K562 (cell line): ENCODE measurements at regions not wholly inside any gene's neighbourhood (a gene's known extent, or its start where the extent isn't known, plus 50 kb on each side); places are given as distances from the start of the nearest gene placed in this dataset.

ENCODE experiments used
- ATAC-seq: fragments of 200-7000 bp; cut with Tn5 transposase; 3 replicates; pipeline ENCODE4 v1.9.1; 2020; ENCODE audit warnings: moderate library complexity
- BruUV-seq: library from RNA; stranded (reverse); fragments of 400-500 nt; replicated peaks from 2 replicates; lab custom pipeline; 2021; lab: Mats Ljungman, UMichigan
- CTCF ChIA-PET: fragments of 300-600 bp; formaldehyde crosslinking; extraction: SDS; loops from one replicate; lab custom pipeline; 2021; ENCODE audit warnings: low intra/inter-chr PET ratio; lab: Yijun Ruan, JAX
- POLR2A ChIA-PET: fragments of 300-600, 350-650 bp; sonication (Branson Sonifier 250); formaldehyde crosslinking; extraction: SDS; loops from one replicate; lab custom pipeline; 2021; ENCODE audit warnings: antibody characterized with exemption, inconsistent platforms; lab: Yijun Ruan, JAX
- DNase-seq, 4 experiments: peaks; one replicate each; pipeline versions ENCODE4 v3.0.0 to v3.0.0-alpha.2; 2011 to 2018; ENCODE audit warnings: low spot score in 3 of 4, mixed read lengths in 3 of 4; ENCODE audit errors: extremely low read depth in 1 of 4
- FAIRE-seq: peaks from 2 replicates; lab custom pipeline; 2011; peaks lifted over from hg19 to GRCh38; lab: Jason Lieb, UNC
- H2AFZ ChIP-seq: 2 replicates; pipeline ENCODE4 v1.6.0; 2011; ENCODE audit warnings: low read depth, low read length, control low read depth, inconsistent platforms
- H3K27ac ChIP-seq: fragments of 200-600 bp; 3 replicates; pipeline ENCODE4 v1.8.0; 2011; ENCODE audit warnings: low read depth, mild to moderate bottlenecking, control low read depth, inconsistent platforms, low read length, moderate library complexity, mixed read lengths; ENCODE audit errors: extremely low read depth
- H3K27me3 ChIP-seq, 2 experiments: fragments of 300-600 bp in 1 of 2; 2 replicates in 1 of 2; 3 replicates in 1 of 2; pipeline versions ENCODE4 v1.6.0 to v1.8.0; 2011; ENCODE audit warnings: inconsistent platforms in 2 of 2, low read length in 2 of 2, mild to moderate bottlenecking in 1 of 2, mixed read lengths in 1 of 2, moderate library complexity in 1 of 2; ENCODE audit not compliant: control insufficient read depth in 2 of 2, insufficient read depth in 2 of 2
- H3K36me3 ChIP-seq: fragments of 300-600 bp; 3 replicates; pipeline ENCODE4 v1.8.0; 2011; ENCODE audit warnings: mild to moderate bottlenecking, low read length, inconsistent platforms; ENCODE audit not compliant: control insufficient read depth, insufficient read depth
- H3K4me1 ChIP-seq, 2 experiments: fragments of 200-600 bp in 1 of 2; replicated peaks in 1 of 2; 2 replicates in 1 of 2; 3 replicates in 1 of 2; pipeline versions ENCODE4 v1.5.1 to v1.8.0; 2011; ENCODE audit warnings: inconsistent platforms in 2 of 2, low read length in 2 of 2, mild to moderate bottlenecking in 1 of 2, mixed read lengths in 1 of 2, moderate library complexity in 1 of 2; ENCODE audit not compliant: control insufficient read depth in 2 of 2, insufficient read depth in 2 of 2
- H3K4me2 ChIP-seq: 2 replicates; pipeline ENCODE4 v1.6.1; 2011; ENCODE audit warnings: low read length, control low read depth, inconsistent platforms, mixed read lengths; ENCODE audit not compliant: insufficient read depth
- H3K4me3 ChIP-seq: fragments of 200-600 bp; sonication (generic), shearing (Covaris generic); 2 replicates; pipeline ENCODE4 v1.5.1; 2016; ENCODE audit warnings: control low read depth, inconsistent platforms
- H3K79me2 ChIP-seq: fragments of 200-600 bp; 3 replicates; pipeline ENCODE4 v1.8.0; 2011; ENCODE audit warnings: low read length, inconsistent platforms; ENCODE audit not compliant: control insufficient read depth, insufficient read depth
- H3K9ac ChIP-seq, 2 experiments: 2 replicates each; pipeline versions ENCODE4 v1.6.0 to v1.6.1; 2011; ENCODE audit warnings: low read depth in 2 of 2, low read length in 2 of 2, control low read depth in 1 of 2, inconsistent platforms in 1 of 2, mild to moderate bottlenecking in 1 of 2, mixed read lengths in 1 of 2; ENCODE audit not compliant: insufficient read depth in 1 of 2
- H3K9me1 ChIP-seq: one replicate; pipeline ENCODE4 v1.6.0; 2011; ENCODE audit warnings: inconsistent platforms, mild to moderate bottlenecking, low read length, moderate library complexity; ENCODE audit not compliant: control insufficient read depth, insufficient read depth
- H3K9me3 ChIP-seq: replicated peaks from 2 replicates; pipeline ENCODE4 v1.5.1; 2011; ENCODE audit warnings: low read depth, low read length, inconsistent platforms; ENCODE audit not compliant: control insufficient read depth, insufficient read depth
- H4K20me1 ChIP-seq: replicated peaks from 2 replicates; pipeline ENCODE4 v1.6.1; 2011; ENCODE audit warnings: low read length, inconsistent platforms, mixed read lengths; ENCODE audit not compliant: control insufficient read depth, insufficient read depth
- POLR2AphosphoS2 ChIP-seq: IDR thresholded peaks from 2 replicates; pipeline ENCODE4 v1.6.1; 2012; ENCODE audit warnings: low read length, improper control_type of control experiment
- POLR2AphosphoS5 ChIP-seq: IDR thresholded peaks from 2 replicates; pipeline ENCODE4 v1.6.1; 2011; ENCODE audit warnings: mild to moderate bottlenecking, low read depth, low read length, moderate library complexity; ENCODE audit not compliant: control insufficient read depth, insufficient read depth
- RFX1 ChIP-seq: fragments of 450-650 bp; IDR thresholded peaks from 2 replicates; pipeline ENCODE4 v1.6.1; 2016; ENCODE audit warnings: mild to moderate bottlenecking, moderate library complexity
- RHOXF2B ChIP-seq: fragments of 250-450 bp; sonication (Bioruptor Pico); conservative IDR thresholded peaks from 2 replicates; pipeline ENCODE4 v1.5.1; 2021
- STAG1 ChIP-seq: sonication (generic); formaldehyde crosslinking; IDR thresholded peaks from 2 replicates; pipeline ENCODE4 v1.5.0; 2020; ENCODE audit warnings: missing genetic modification reagents, borderline replicate concordance
- STAT5A ChIP-seq: IDR thresholded peaks from 2 replicates; pipeline ENCODE4 v1.6.1; 2012; ENCODE audit warnings: low read length, inconsistent platforms, borderline replicate concordance
- TCF7L2 ChIP-seq: fragments of 150-350 bp; IDR thresholded peaks from 2 replicates; pipeline ENCODE4 v1.6.1; 2016; ENCODE audit warnings: low read depth, mild to moderate bottlenecking, low read length, moderate library complexity
- TRIM25 ChIP-seq: fragments of 450-650 bp; IDR thresholded peaks from 2 replicates; pipeline ENCODE4 v1.7.0; 2016; ENCODE audit warnings: borderline replicate concordance
- ZFPM2 ChIP-seq: fragments of 250-450 bp; sonication (Bioruptor Pico); IDR thresholded peaks from 2 replicates; pipeline ENCODE4 v1.5.1; 2022; ENCODE audit warnings: mild to moderate bottlenecking
- ZNF217 ChIP-seq: sonication (generic); formaldehyde crosslinking; IDR thresholded peaks from 2 replicates; pipeline ENCODE4 v1.8.0; 2022; ENCODE audit warnings: mild to moderate bottlenecking, missing genetic modification reagents
- ZNF347 ChIP-seq: fragments of 450-650 bp; formaldehyde crosslinking; IDR thresholded peaks from 2 replicates; pipeline ENCODE4 v1.4.0; 2020; ENCODE audit warnings: low read depth, mild to moderate bottlenecking, moderate library complexity
- ZNF384 ChIP-seq: IDR thresholded peaks from 2 replicates; pipeline ENCODE4 v1.6.1; 2012; ENCODE audit warnings: low read depth, low read length, improper control_type of control experiment
- WGBS: fragments of 100-300 bp; shearing (Covaris generic); methylation state at CpG from one replicate; pipeline ENCODE4 v1.1.6; 2016; ENCODE audit warnings: low coverage, mixed read lengths; ENCODE audit not compliant: insufficient coverage; ENCODE audit errors: missing lambda C conversion rate; 5-methylcytosine and 5-hydroxymethylcytosine counted together
- in situ Hi-C: fragments of 300-500 bp; cut with MboI; formaldehyde crosslinking; loops from 4 replicates; pipeline ENCODE4 v1.15.0; 2018; ENCODE audit warnings: inconsistent platforms, mixed read lengths
- intact Hi-C: fragments of 100-400 bp; cut with micrococcal nuclease; formaldehyde crosslinking; loops from 2 replicates; pipeline ENCODE4 v1.14.2; 2022
- TF ChIP-seq, protein P1 (sequence below): sonication (generic); formaldehyde crosslinking; IDR thresholded peaks from 2 replicates; pipeline ENCODE4 v1.8.0; 2023; ENCODE audit warnings: mild to moderate bottlenecking, missing genetic modification reagents

- Histone ChIP-seq H3K4me2 (no peak overlapping the region), H3K79me2 (no peaks in the 10 kb centered on the region), H3K4me3 (no peak overlapping the region), H3K36me3 (no peaks in the 10 kb centered on the region), H3K4me1 (no peaks in the 10 kb centered on the region), H4K20me1 (peaks cover 4% of the 10 kb centered on the region; the same call in 1 of the 2 replicates), H3K27ac (no peak overlapping the region), H3K9ac (no peak overlapping the region), H2AFZ (no peak overlapping the region), H3K9me1 (no peaks in the 10 kb centered on the region), H3K27me3 (peaks cover 0 to 14% of the 10 kb centered on the region in 2 experiments; a peak in 1 of 5 replicates), H3K9me3 (no peaks in the 10 kb centered on the region)
- WGBS = 0% methylated on average over 9 of the region's 10 CpGs
- TF ChIP-seq POLR2AphosphoS5 = no peak
- TF ChIP-seq ZNF217 (CRISPR knock-in tag) = no peak
- TF ChIP-seq, protein P1, sequence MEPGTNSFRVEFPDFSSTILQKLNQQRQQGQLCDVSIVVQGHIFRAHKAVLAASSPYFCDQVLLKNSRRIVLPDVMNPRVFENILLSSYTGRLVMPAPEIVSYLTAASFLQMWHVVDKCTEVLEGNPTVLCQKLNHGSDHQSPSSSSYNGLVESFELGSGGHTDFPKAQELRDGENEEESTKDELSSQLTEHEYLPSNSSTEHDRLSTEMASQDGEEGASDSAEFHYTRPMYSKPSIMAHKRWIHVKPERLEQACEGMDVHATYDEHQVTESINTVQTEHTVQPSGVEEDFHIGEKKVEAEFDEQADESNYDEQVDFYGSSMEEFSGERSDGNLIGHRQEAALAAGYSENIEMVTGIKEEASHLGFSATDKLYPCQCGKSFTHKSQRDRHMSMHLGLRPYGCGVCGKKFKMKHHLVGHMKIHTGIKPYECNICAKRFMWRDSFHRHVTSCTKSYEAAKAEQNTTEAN (CRISPR knock-in tag) = no peak
- no peak for TF ChIP-seq POLR2AphosphoS2
- TF ChIP-seq RHOXF2B = no peak
- no peak for TF ChIP-seq RFX1
- no peak for TF ChIP-seq STAG1 (CRISPR knock-in tag)
- TF ChIP-seq ZFPM2 (CRISPR knock-in tag) = no peak
- no peak for TF ChIP-seq ZNF347
- no peak for TF ChIP-seq TCF7L2
- TF ChIP-seq STAT5A = no peak
- TF ChIP-seq ZNF384 = no peak
- no peak for TF ChIP-seq TRIM25
- ChIA-PET CTCF (no interaction called here), POLR2A (interaction anchor here (0.8 kb wide), 1 partner anchor 85 kb away, joined by 3 read pairs; no protein-coding TSS in a partner anchor)
- in situ Hi-C loops (no loop called here), intact Hi-C loops (no loop called here)
- ATAC-seq = no peak
- no peak for DNase-seq
- BruUV-seq = no TSS peak
- no peak for FAIRE-seq
These were observed 194.7 kb upstream of the PMEPA1 start for GRCh38 chr20:57904314-57905105.
